GM21390 (cell line): ENCODE measurements at regions not wholly inside any gene's neighbourhood (a gene's known extent, or its start where the extent isn't known, plus 50 kb on each side); places are given as distances from the start of the nearest gene placed in this dataset.
"Not testable (repeated sequence)": the region's sequence is repeated elsewhere in the genome, so short reads cannot be mapped to it uniquely, and the experiment has no call there.

Experiments used
- ATAC-seq: cut with Tn5 transposase; IDR thresholded peaks from one replicate; pipeline ENCODE4 v1.9.1; 2021; ENCODE audit not compliant: unreplicated experiment

GRCh38 chr4:100042235-100042634 is 92.2 kb upstream of the H2AZ1 start:
- ATAC-seq, result no peak

GRCh38 chr4:100041646-100042045 is 91.6 kb upstream of the H2AZ1 start:
- no peak for ATAC-seq

DNA sequence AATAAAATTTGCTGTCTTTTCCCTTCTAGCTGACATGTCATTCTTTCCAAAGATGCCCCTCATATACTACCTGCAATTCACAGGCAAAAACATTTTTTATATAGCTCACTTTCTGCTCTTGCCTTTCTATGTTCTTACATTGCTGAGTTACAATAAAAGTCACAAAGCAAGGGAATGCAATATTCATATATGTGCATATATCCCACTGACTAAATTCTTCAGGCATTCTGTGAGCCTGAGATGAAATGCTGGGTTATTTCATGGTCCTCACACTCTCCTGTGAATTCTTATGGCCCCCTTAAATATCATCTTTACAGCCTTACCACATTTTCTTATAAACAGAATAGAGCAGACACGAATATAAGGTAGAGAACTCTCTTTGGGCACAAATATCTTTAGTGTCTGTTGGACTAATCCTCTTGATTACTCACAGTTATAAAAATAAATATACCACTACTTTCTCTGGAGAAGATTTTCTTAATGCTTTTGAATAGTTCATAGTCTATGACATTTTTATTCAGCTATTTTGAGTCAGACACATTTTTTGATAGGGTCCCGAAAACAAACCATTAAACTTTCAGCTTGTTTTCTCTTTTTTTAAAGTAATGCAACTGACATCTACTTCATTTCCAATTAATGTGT is 84.1 kb upstream of the H2AZ1 start:
- no peak for ATAC-seq

DNA sequence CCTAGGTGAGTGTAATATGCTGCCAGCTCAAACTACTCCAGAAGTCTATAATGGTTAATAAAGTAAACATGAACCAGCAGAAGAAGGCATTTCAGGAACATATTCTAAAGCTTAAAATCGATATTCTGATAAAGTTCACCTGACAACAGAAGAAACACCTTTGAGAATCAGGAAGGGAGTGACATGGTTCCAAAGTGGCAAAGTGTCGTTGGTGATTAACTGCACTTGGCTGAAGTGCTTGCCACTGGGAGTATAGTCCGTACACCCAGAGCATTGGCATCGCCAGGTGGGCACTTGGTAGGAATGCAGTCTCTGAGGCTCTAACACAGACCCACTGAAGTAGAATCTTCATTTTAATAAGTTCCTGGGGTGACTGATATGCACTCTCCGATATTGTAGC is 76.0 kb upstream of the H2AZ1 start:
- ATAC-seq, result no peak

DNA sequence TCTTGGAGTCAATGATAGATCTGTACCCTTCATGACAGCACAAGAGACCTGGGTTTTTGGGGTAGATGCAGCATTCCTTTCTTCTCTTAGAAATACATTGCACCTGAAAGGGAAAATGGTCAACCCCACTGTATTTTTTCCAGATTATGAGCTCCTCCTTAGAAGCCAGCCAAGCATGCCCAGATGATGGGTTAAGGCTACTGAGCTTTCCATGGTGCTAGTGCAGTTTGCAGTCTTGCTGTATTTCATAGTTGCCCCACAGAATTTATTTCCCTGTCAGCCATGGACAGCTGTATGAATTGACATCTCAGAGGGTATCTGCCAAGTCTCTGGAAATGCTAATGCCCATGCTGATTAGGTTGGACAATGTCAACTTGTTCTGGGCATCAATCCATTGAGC is 73.7 kb upstream of the H2AZ1 start:
- no peak for ATAC-seq

DNA sequence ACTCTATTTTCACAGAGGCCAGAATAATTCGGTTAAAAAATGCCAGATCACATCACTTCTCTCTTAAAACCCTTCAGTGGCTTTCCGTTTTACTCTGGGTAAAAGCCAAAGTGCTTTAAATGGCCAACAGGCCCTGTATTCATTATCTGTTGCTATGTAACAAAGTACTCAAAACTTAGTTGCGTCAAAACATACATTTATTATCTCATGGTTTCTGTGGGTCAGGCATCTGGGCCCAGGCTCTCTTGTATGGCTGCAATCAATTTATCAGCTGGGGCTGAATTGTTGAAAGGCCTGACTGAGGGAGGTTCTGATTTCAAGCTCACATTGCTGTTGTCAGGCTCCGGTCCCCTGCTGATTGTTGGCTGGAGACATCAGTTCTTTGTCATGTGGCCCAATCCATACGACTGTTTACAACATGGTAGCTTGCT is 72.7 kb upstream of the H2AZ1 start:
- no peak for ATAC-seq

DNA sequence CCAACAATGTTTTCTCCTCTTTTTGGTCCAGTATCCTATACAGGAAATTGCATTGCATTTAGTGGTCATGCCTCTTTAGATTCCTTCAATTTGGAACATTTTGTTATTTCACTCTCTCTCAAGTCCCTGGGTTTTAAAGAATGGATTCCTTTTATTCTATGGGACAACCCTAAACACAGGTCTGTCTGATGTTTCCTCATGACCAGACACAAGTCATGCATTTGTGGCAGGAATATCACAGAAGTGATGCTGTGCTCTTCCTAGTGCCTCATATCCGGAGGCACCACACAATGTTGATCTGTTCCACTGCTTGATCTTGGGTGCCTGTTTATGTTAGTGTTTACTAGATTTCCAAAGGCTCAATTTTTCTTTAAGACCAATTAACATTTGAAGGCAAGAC is 69.7 kb upstream of the H2AZ1 start:
- no peak for ATAC-seq

DNA sequence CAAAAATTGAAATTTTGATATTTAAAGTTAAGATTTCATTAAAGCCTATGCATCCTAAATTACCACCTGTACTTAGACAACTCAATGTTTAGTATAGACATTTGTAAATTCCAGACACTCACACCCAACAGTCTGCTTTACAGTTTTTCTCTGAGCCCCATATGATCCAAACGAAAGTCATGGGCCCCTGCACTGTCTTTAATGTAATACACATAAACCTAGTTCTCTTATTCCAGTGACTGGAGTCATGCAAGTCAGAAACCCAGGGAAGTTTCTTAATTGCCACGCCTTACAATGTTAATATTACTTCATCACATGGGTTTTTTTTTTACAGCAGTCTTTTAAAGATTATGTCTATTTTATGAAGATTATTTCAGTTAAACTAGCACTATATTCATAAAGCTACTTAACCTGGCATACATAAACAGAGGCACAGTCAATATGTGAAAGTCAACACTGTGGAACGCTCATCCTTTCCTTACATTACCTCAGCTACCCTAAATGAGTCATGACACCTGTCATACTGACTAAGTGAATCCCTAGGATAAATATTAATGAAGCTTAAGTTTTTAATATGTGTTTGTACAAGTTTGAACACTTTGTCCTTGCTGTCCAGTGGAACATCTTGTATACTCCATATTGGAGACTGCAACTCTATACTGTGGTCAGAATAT is 67.7 kb upstream of the H2AZ1 start:
- no peak for ATAC-seq

- ATAC-seq, result no peak
Observed at GRCh38 chr4:100016191-100016590, 66.1 kb upstream of the H2AZ1 start.

DNA sequence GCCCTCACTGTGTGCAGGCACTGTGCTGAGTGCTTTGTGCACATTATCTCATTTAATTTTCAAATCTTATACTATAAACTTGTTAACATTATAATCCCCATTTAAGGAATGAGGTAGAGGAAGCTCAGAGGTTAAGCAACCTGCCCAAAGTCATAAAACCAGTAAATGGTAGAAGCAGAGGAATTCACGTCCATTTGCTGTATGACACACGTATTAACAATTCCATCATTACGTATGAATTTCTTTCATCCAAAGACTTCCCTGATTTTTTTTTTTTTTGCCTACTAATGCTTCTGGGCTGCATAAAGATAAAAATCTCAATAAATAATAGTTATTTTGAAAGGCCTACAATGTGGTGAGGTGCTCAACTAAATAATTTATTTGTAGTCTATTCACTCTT is 64.5 kb upstream of the H2AZ1 start:
- no peak for ATAC-seq

- ATAC-seq, result no peak
Observed at GRCh38 chr4:100009490-100009889, 59.4 kb upstream of the H2AZ1 start.

DNA sequence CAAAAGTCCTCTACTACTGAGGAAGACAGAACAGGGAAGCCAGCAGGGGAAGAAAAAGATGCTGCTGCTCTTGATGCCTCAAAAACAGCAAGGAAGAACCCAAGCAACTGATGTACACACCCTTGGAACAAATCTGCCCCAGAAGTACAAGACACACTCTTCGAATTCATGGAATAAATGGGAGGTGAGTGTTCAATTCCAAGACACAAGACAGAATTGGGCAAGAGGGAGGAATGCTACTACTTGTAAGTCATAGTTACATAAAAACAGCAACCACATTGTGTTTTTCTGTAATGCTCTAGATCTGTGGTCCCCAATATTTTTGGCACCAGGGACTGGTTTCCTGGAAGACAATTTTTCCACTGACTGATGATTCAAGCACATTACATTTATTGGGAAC is 58.0 kb upstream of the H2AZ1 start:
- ATAC-seq, result no peak

- ATAC-seq, result not testable (repeated sequence)
Observed at GRCh38 chr4:100006161-100006560, 56.1 kb upstream of the H2AZ1 start.
